Thyroid gland (tissue), 4 donors: ENCODE measurements at regions not wholly inside any gene's neighbourhood (a gene's known extent, or its start where the extent isn't known, plus 50 kb on each side); places are given as distances from the start of the nearest gene placed in this dataset.

Experiments used
- DNase-seq, 2 donors: peaks; one replicate each; pipeline ENCODE4 v3.0.0-alpha.2; 2019
- H3K27ac ChIP-seq, 3 donors: fragments of 200-600 bp; sonication (generic); 1 replicate in 2 of 3; 2 replicates in 1 of 3; pipeline ENCODE4 v1.5.1; 2016 to 2019; ENCODE audit warnings: mild to moderate bottlenecking in 1 of 3, moderate library complexity in 1 of 3
- H3K27me3 ChIP-seq: fragments of 200-600 bp; sonication (generic); one replicate; pipeline ENCODE4 v1.5.1; 2019
- H3K36me3 ChIP-seq, 2 donors: fragments of 200-600 bp; sonication (generic); one replicate each; pipeline ENCODE4 v1.5.1; 2016 to 2019
- H3K4me1 ChIP-seq, 2 donors: fragments of 200-600 bp; sonication (generic); one replicate each; pipeline ENCODE4 v1.5.1; 2017 to 2019
- H3K4me3 ChIP-seq, 3 donors: fragments of 200-600 bp; sonication (generic); replicated peaks in 1 of 3; 1 replicate in 2 of 3; 2 replicates in 1 of 3; pipeline ENCODE4 v1.5.1; 2016; ENCODE audit warnings: mild to moderate bottlenecking in 1 of 3
- H3K9me3 ChIP-seq: fragments of 200-600 bp; sonication (generic); one replicate; pipeline ENCODE4 v1.5.1; 2017
- CTCF ChIP-seq, 6 experiments: fragments of 200-600 bp in 3 of 6; fragments of 450-650 bp in 3 of 6; sonication (generic) in 3 of 6; IDR thresholded peaks; one replicate each; pipeline ENCODE4 v1.5.1; 2016 to 2019; ENCODE audit warnings: antibody characterized with exemption in 6 of 6, mild to moderate bottlenecking in 2 of 6, inconsistent platforms in 1 of 6, moderate library complexity in 1 of 6
- POLR2A ChIP-seq, 2 donors: fragments of 450-650 bp; IDR thresholded peaks; one replicate each; pipeline ENCODE4 v1.6.1; 2017; ENCODE audit warnings: antibody characterized with exemption in 2 of 2, mild to moderate bottlenecking in 2 of 2, moderate library complexity in 1 of 2
- WGBS, 2 donors: methylation state at CpG; one replicate each; pipeline ENCODE4 v1.1.5; 2017; 5-methylcytosine and 5-hydroxymethylcytosine counted together
- intact Hi-C: fragments of 100-400 bp; cut with DNase I; formaldehyde crosslinking; loops from one replicate; pipeline ENCODE4 v1.15.1; 2023

- intact Hi-C loops: no loop called here
- no peaks in the 10 kb centered on the region for H3K36me3 ChIP-seq
- H3K27ac ChIP-seq: no peak overlapping the region
- TF ChIP-seq POLR2A (IDR thresholded peaks at IDR 0.05): no peak
- TF ChIP-seq CTCF (IDR thresholded peaks at IDR 0.05): no peak
- 80 to 87% methylated on average over 9 of the region's 9 CpGs for WGBS, 2 donors
- H3K27me3 ChIP-seq: no peaks in the 10 kb centered on the region
- no peak for DNase-seq
- no peaks in the 10 kb centered on the region for H3K4me1 ChIP-seq
- no peaks in the 10 kb centered on the region for H3K9me3 ChIP-seq
- H3K4me3 ChIP-seq: no peak overlapping the region
Observed at GRCh38 chr2:59655809-59656208, 897.6 kb downstream of the BCL11A start.

GRCh38 chr2:59654710-59655109 is 898.7 kb downstream of the BCL11A start:
- no peak for DNase-seq
- Histone ChIP-seq H3K27ac (no peak overlapping the region), H3K9me3 (no peaks in the 10 kb centered on the region), H3K4me1 (no peaks in the 10 kb centered on the region), H3K4me3 (no peak overlapping the region), H3K27me3 (no peaks in the 10 kb centered on the region), H3K36me3 (no peaks in the 10 kb centered on the region)
- intact Hi-C loops: no loop called here
- 58 to 65% methylated on average over 4 of the region's 4 CpGs for WGBS, 2 donors
- no peak for TF ChIP-seq CTCF (IDR thresholded peaks at IDR 0.05)

GRCh38 chr2:59653164-59653563 is 900.3 kb downstream of the BCL11A start:
- Histone ChIP-seq H3K36me3 (no peaks in the 10 kb centered on the region), H3K9me3 (no peaks in the 10 kb centered on the region), H3K27me3 (no peaks in the 10 kb centered on the region), H3K4me1 (no peaks in the 10 kb centered on the region), H3K4me3 (no peak overlapping the region), H3K27ac (no peak overlapping the region)
- intact Hi-C loops: no loop called here
- TF ChIP-seq CTCF (IDR thresholded peaks at IDR 0.05) (no peak), POLR2A (IDR thresholded peaks at IDR 0.05) (no peak)
- WGBS, 2 donors: 45 to 63% methylated on average over 2 of the region's 2 CpGs
- DNase-seq: no peak

- no peaks in the 10 kb centered on the region for H3K4me1 ChIP-seq
- intact Hi-C loops: no loop called here
- DNase-seq: no peak
- H3K27me3 ChIP-seq: no peaks in the 10 kb centered on the region
- H3K9me3 ChIP-seq: no peaks in the 10 kb centered on the region
- no peak for TF ChIP-seq POLR2A (IDR thresholded peaks at IDR 0.05)
- TF ChIP-seq CTCF (IDR thresholded peaks at IDR 0.05): no peak
- H3K4me3 ChIP-seq: no peak overlapping the region
- no peak overlapping the region for H3K27ac ChIP-seq
- 52 to 76% methylated on average over 1 of the region's 1 CpG for WGBS, 2 donors
- H3K36me3 ChIP-seq: no peaks in the 10 kb centered on the region
Observed at GRCh38 chr2:59630789-59631188, 922.7 kb downstream of the BCL11A start.

- 0 to 37% methylated on average over 1 of the region's 1 CpG for WGBS, 2 donors
Observed at GRCh38 chr2:59627599-59627998, 925.9 kb downstream of the BCL11A start.

More at GRCh38 chr2:59627599-59627998, 925.9 kb downstream of the BCL11A start:
- no peaks in the 10 kb centered on the region for H3K27me3 ChIP-seq
- DNase-seq: no peak
- no peaks in the 10 kb centered on the region for H3K9me3 ChIP-seq
- no peaks in the 10 kb centered on the region for H3K36me3 ChIP-seq
- no peak for TF ChIP-seq POLR2A (IDR thresholded peaks at IDR 0.05)
- no peak for TF ChIP-seq CTCF (IDR thresholded peaks at IDR 0.05)
- intact Hi-C loops: no loop called here
- no peaks in the 10 kb centered on the region for H3K4me1 ChIP-seq
- H3K27ac ChIP-seq: no peak overlapping the region
- H3K4me3 ChIP-seq: no peak overlapping the region
